AG04449 (cell line): ENCODE measurements at regions not wholly inside any gene's neighbourhood (a gene's known extent, or its start where the extent isn't known, plus 50 kb on each side); places are given as distances from the start of the nearest gene placed in this dataset.

Source experiments
- CTCF ChIA-PET: fragments of 350-600 bp; formaldehyde crosslinking; extraction: SDS; loops from one replicate; lab custom pipeline; 2021; ENCODE audit warnings: antibody characterized with exemption; lab: Yijun Ruan, JAX
- POLR2A ChIA-PET: fragments of 400-600, 350-600 bp; formaldehyde crosslinking; extraction: SDS; loops from one replicate; lab custom pipeline; 2020; ENCODE audit warnings: antibody characterized with exemption, inconsistent platforms; lab: Yijun Ruan, JAX
- DNase-seq: peaks from one replicate; pipeline ENCODE4 v3.0.0-alpha.2; 2010; ENCODE audit warnings: low read depth, low spot score
- H3K4me3 ChIP-seq: 2 replicates; pipeline ENCODE4 v1.5.1; 2011; ENCODE audit warnings: low read depth, mild to moderate bottlenecking, control low read depth, low read length
- TF ChIP-seq, protein P1 (sequence below): IDR thresholded peaks from one replicate; pipeline ENCODE4 v1.5.1; 2011; ENCODE audit warnings: mild to moderate bottlenecking, moderate library complexity, low read length, control low read depth, inconsistent platforms; ENCODE audit not compliant: insufficient read depth; ENCODE audit errors: missing control alignments

DNA sequence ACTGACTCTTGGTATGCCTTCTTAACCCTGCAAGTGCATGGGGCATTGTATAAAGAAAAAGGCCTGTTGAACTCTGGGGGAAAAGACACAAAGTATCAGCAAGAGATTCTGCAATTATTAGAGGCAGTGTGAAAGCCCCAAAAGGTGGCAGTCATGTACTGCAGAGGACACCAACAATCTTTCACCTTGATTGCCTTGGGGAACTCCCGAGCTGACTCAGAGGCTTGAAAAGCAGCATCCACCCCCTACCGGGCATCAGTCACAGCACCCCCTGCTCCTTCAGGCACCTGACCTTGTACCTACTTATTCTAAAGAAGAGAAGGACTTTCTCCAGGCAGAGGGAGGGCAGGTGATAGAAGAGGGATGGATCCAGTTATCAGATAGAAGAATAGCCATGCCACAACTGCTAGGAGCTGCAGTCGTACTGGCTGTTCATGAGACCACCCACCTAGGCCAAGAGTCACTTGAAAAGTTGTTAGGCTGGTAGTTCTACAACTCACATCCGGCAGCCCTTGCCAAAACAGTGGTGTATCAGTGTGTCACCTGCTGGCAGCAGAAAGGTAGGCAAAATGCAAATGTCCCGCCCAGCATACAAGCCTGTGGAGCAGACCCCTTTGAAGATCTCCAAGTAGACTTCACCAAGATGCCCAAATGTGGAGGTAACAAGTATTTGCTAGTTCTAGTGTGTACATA is 241.6 kb upstream of the CNTN6 start:
- POLR2A ChIA-PET, result no interaction called here
- no peak for DNase-seq
- TF ChIP-seq, protein P1, sequence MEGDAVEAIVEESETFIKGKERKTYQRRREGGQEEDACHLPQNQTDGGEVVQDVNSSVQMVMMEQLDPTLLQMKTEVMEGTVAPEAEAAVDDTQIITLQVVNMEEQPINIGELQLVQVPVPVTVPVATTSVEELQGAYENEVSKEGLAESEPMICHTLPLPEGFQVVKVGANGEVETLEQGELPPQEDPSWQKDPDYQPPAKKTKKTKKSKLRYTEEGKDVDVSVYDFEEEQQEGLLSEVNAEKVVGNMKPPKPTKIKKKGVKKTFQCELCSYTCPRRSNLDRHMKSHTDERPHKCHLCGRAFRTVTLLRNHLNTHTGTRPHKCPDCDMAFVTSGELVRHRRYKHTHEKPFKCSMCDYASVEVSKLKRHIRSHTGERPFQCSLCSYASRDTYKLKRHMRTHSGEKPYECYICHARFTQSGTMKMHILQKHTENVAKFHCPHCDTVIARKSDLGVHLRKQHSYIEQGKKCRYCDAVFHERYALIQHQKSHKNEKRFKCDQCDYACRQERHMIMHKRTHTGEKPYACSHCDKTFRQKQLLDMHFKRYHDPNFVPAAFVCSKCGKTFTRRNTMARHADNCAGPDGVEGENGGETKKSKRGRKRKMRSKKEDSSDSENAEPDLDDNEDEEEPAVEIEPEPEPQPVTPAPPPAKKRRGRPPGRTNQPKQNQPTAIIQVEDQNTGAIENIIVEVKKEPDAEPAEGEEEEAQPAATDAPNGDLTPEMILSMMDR, result no peak
- CTCF ChIA-PET, result no interaction called here
- no peak overlapping the region for H3K4me3 ChIP-seq

DNA sequence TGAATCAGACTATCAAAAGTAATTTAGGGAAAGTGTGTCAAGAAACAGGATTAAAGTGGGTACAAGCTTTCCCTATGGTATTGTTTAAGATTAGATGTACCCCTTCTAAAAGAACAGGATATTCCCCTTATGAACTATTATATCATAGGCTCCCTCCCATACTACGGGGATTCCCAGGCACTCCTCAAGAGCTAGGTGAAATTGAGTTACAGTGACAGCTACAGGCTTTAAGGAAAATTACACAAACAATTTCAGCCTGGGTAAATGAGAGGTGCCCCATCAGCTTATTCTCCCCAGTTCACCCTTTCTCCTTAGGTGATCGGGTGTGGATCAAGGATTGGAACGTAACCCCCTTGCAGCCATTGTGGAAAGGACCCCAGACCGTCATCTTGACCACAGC is 240.8 kb upstream of the CNTN6 start:
- TF ChIP-seq, protein P1, result no peak
- POLR2A ChIA-PET, result no interaction called here
- DNase-seq, result no peak
- CTCF ChIA-PET, result no interaction called here
- no peak overlapping the region for H3K4me3 ChIP-seq

DNA sequence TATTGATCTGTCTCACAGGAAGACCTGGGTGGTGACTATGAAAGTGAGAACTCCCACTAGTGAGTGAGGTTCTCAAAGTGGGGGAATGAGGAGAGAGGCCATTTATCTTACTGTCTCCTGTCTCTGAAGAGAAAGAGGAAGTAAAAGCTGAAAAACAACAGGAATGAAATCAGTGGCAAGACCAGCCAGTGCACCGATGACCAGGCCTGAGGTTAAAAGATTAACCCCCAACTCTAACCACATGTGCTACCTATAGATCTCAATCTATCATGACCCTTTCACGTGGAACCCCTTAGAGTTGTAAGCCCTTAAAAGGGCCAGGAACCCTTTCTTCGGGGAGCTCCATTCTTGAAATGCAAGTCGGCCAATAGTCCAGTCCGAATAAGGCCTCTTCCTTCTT is 239.3 kb upstream of the CNTN6 start:
- TF ChIP-seq, protein P1, result no peak
- POLR2A ChIA-PET, result no interaction called here
- DNase-seq, result no peak
- CTCF ChIA-PET, result no interaction called here
- no peak overlapping the region for H3K4me3 ChIP-seq

DNA sequence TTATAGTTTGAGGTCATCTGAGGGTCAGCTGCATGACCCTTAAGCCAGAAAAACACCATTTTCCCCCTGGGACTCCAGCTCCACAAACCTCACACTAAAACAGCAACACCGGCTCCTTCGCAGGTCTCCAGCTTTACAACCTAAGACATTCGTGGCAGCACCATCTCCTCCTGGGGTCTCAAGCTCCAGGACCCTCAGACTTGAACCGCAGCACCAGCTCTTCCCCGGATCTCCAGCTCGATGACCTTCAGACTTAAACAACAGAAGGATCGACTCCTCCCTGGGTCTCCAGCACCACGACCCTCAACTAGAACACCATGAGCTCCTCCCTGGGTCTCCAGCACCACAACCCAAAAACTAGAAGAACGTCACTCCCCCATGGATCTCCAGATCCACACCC is 233.7 kb upstream of the CNTN6 start:
- ChIA-PET CTCF (no interaction called here), POLR2A (no interaction called here)
- no peak overlapping the region for H3K4me3 ChIP-seq
- no peak for DNase-seq
- TF ChIP-seq, protein P1, result no peak

DNA sequence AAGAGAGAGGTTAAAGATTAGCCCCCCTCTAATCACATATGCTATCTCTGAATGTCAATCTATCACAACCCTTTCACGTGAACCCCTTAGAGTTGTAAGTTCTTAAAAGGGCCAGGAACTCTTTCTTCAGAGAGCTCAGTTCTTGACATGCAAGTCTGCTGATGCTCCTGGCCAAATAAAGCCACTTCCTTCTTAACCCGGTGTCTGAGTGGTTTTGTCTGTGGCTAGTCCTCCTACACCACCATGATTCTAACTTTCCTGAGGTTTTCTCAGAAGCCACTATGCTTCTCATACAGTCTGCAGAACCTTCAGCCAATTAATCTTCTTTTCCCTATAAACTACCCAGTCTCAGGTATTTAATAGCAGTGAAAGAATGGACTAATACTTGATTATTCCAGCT is 231.1 kb upstream of the CNTN6 start:
- TF ChIP-seq, protein P1, result no peak
- ChIA-PET POLR2A (no interaction called here), CTCF (no interaction called here)
- no peak overlapping the region for H3K4me3 ChIP-seq
- no peak for DNase-seq

DNA sequence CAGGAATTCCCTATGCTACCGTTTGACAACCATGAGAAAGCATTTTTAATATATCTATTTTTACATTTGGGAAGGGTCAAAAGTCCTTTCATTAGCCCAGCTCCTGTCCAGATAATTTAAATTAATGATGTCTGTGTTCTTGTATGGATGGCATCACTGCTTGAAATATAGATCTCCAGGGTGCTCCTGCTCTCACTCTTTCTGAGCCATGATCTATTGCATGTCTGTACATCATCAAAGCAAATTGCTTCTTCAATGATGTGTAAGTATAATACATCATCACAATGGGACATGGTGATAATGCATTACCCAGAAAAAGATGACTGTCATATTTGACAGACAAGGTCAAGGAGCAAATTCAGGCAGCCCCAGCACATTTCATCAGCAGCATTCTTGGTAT is 223.6 kb upstream of the CNTN6 start:
- TF ChIP-seq, protein P1, result no peak
- CTCF ChIA-PET, result no interaction called here
- no peak for DNase-seq

More for the DNA sequence above, 223.6 kb upstream of the CNTN6 start:
- POLR2A ChIA-PET, result no interaction called here
- no peak overlapping the region for H3K4me3 ChIP-seq
